ENCODE measurements at regions not wholly inside any gene's neighbourhood (a gene's known extent, or its start where the extent isn't known, plus 50 kb on each side); places are given as distances from the start of the nearest gene placed in this dataset.

DNA sequence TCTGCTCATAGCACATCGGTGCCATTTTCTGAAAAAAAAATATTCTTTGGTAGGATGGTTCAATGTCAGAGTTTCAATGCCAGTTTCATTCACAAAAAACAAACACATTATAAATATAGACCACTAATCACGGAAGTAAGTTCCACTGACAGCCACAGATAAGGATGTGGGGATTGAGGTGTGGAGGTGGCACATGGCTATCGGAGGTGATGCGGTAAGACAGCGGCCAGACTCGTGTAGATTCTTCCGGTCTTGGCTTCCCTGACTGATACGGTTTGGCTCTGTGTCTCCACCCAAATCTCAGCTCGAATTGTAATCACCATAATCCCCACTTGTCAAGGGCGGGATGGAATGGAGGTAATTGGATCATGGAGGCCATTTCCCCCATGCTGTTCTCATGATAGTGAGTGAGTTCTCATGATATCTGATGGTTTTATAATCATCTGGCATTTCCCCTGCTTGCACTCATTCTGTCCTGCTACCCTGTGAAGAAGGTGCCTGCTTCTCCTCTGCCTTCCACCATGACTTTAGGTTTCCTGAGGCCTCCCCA lies 693.4 kb downstream of the VRK1 start:
- H3K36me3 ChIP-seq (ENCODE audit: control insufficient read depth in 1 of 2, insufficient read depth in 2 of 2, low read length in 2 of 2): no peaks in the 10 kb centered on the region
- no peak overlapping the region for H3K4me3 ChIP-seq (ENCODE audit: low read depth in 1 of 2, low read length in 2 of 2)
- H3K27me3 ChIP-seq (ENCODE audit: low read depth, low read length): no peaks in the 10 kb centered on the region
- H3K4me1 ChIP-seq (ENCODE audit: control insufficient read depth in 1 of 2, insufficient read depth in 2 of 2, low read length in 2 of 2): no peaks in the 10 kb centered on the region
- no peak overlapping the region for H3K27ac ChIP-seq (ENCODE audit: low read length)
- H3K9me3 ChIP-seq (ENCODE audit: control insufficient read depth in 1 of 2, low read length in 2 of 2): peaks cover 0 to 4% of the 10 kb centered on the region in 2 donors

DNA sequence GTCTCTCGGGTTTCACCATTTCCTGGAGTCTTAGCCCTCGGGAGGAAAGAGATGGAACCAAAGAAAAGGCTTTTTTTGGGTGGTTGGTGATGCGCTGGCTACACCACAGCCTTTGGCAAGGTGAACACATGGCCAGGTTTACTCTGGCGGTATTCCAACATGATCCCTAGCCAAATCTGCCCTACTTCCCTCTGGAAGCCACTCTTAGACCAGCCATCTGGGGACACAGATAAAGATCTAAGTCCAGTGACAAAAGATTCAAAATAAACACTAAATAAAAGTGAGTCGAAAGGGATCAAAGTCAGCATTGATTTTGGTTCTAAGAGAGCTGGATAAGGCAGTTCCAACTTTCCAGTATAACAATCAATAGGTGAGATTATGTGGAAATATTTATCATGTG lies 694.5 kb downstream of the VRK1 start:
- H3K27me3 ChIP-seq (ENCODE audit: low read depth, low read length): no peaks in the 10 kb centered on the region
- peaks cover 0 to 4% of the 10 kb centered on the region in 2 donors for H3K9me3 ChIP-seq (ENCODE audit: control insufficient read depth in 1 of 2, low read length in 2 of 2)
- no peak overlapping the region for H3K4me3 ChIP-seq (ENCODE audit: low read depth in 1 of 2, low read length in 2 of 2)
- H3K36me3 ChIP-seq (ENCODE audit: control insufficient read depth in 1 of 2, insufficient read depth in 2 of 2, low read length in 2 of 2): no peaks in the 10 kb centered on the region
- H3K4me1 ChIP-seq (ENCODE audit: control insufficient read depth in 1 of 2, insufficient read depth in 2 of 2, low read length in 2 of 2): no peaks in the 10 kb centered on the region
- no peak overlapping the region for H3K27ac ChIP-seq (ENCODE audit: low read length)

DNA sequence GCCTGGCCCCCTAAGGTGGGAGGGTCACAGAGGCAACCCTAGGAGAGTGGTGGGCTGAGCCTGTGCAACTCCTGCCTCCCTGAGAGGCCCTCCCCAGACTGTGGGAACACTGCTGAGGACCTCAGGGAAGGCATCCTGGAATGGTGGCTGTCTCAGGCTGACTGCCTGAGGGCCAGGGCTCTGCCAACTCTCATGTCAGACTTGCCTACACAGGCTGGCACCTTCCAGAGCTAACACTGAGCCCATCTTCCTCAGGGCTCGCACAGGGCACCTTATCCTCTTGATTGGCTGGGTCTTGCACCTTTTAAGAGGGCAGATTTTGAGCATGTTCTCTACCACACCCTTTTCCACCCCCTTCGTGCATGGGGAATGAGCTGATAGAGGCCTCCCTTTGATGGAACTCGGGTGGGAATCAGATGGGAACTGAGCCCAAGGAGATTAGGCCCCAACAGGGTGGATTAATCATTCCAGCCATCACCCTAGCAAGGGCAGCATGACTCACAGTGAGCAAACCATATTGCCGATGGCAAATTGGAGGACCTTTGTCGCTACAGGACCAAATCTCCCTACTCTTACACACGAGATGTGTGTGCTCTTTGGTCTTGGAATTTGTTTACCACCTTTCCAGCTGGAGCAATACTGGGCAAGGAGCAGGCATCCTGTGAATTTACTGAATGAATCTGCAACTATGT lies 702.8 kb downstream of the VRK1 start:
- Histone ChIP-seq H3K9me3 (ENCODE audit: control insufficient read depth in 1 of 2, low read length in 2 of 2) (no peaks in the 10 kb centered on the region), H3K27ac (ENCODE audit: low read length) (no peak overlapping the region), H3K4me1 (ENCODE audit: control insufficient read depth in 1 of 2, insufficient read depth in 2 of 2, low read length in 2 of 2) (no peaks in the 10 kb centered on the region), H3K36me3 (ENCODE audit: control insufficient read depth in 1 of 2, insufficient read depth in 2 of 2, low read length in 2 of 2) (no peaks in the 10 kb centered on the region), H3K27me3 (ENCODE audit: low read depth, low read length) (no peaks in the 10 kb centered on the region), H3K4me3 (ENCODE audit: low read depth in 1 of 2, low read length in 2 of 2) (no peak overlapping the region)

DNA sequence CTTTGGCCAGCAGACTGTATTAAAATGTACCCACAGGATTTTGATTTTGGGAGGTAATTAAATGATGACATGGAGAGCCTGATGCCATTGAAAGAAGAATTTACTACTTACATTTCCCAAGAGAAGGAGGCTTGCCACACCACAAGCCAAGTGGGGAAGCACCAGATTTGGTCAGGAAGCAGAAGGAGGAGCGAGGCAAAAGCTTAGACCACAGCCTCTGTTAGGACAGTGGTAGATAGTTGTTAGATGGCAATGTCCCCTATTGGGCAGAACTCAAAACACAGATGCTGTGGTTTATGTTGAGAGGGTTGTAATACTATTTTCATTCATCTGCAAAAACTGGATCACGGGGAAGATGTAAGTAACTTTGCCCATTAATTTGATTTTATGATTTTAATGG lies 709.4 kb downstream of the VRK1 start:
- H3K4me3 ChIP-seq (ENCODE audit: low read depth in 1 of 2, low read length in 2 of 2): no peak overlapping the region
- no peaks in the 10 kb centered on the region for H3K27me3 ChIP-seq (ENCODE audit: low read depth, low read length)
- no peaks in the 10 kb centered on the region for H3K4me1 ChIP-seq (ENCODE audit: control insufficient read depth in 1 of 2, insufficient read depth in 2 of 2, low read length in 2 of 2)
- H3K27ac ChIP-seq (ENCODE audit: low read length): no peak overlapping the region
- no peaks in the 10 kb centered on the region for H3K9me3 ChIP-seq (ENCODE audit: control insufficient read depth in 1 of 2, low read length in 2 of 2)
- H3K36me3 ChIP-seq (ENCODE audit: control insufficient read depth in 1 of 2, insufficient read depth in 2 of 2, low read length in 2 of 2): no peaks in the 10 kb centered on the region

DNA sequence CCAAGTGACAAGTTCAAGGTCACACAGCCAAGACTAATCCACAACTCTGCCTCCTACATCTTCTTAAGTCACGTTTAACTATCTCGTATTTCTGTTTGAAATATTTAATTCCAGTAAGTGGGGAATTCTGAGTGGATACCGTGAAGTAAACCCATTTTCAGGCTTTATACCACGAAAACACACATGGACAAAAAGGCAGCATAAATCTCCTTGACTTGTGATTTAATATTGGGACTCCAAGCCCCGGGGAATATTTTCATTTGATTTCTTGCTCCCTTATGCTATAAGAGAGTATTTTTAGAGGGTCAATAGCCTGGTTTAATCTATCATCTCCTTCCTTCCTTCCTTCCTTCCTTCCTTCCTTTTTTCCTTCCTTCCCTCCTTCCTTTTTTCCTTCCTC lies 716.7 kb downstream of the VRK1 start:
- H3K4me1 ChIP-seq (ENCODE audit: control insufficient read depth in 1 of 2, insufficient read depth in 2 of 2, low read length in 2 of 2): no peaks in the 10 kb centered on the region
- H3K4me3 ChIP-seq (ENCODE audit: low read depth in 1 of 2, low read length in 2 of 2): no peak overlapping the region
- H3K36me3 ChIP-seq (ENCODE audit: control insufficient read depth in 1 of 2, insufficient read depth in 2 of 2, low read length in 2 of 2): no peaks in the 10 kb centered on the region
- no peak overlapping the region for H3K27ac ChIP-seq (ENCODE audit: low read length)
- H3K27me3 ChIP-seq (ENCODE audit: low read depth, low read length): no peaks in the 10 kb centered on the region
- peaks cover 0 to 4% of the 10 kb centered on the region in 2 donors for H3K9me3 ChIP-seq (ENCODE audit: control insufficient read depth in 1 of 2, low read length in 2 of 2)

DNA sequence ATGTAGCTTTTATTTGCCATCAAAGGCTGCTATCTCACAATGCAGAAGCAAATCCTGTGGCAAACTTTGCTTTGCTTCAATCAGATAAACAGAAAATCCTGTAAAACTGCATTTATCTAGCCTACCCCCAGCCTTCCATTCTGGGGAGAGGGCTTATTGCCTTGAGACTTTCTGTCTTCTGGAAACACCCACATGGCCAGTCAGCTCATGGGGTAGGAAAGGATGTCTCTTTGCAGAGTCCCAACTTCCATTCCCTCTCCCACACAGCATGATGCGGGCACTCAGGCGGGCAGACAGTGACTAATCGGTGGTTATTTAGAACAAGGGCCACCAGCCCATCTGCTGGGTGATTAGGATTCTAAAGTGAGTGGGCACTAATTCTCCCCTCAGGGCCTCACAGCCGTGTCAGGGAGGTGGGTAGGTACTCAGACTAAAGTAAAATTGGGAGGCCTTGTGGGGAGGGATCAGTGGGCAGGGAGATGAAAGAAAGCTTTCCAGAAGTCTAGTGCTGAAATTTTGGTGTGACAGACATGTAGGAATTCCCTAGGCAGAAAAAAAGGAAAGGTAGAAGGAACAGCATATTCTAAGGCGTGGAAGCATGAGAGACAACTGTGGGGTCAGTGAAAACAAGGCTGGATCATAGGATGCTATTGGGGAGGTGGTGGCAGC lies 720.5 kb downstream of the VRK1 start:
- Histone ChIP-seq H3K4me3 (ENCODE audit: low read depth in 1 of 2, low read length in 2 of 2) (no peak overlapping the region), H3K27ac (ENCODE audit: low read length) (no peak overlapping the region), H3K36me3 (ENCODE audit: control insufficient read depth in 1 of 2, insufficient read depth in 2 of 2, low read length in 2 of 2) (no peaks in the 10 kb centered on the region), H3K27me3 (ENCODE audit: low read depth, low read length) (no peaks in the 10 kb centered on the region), H3K4me1 (ENCODE audit: control insufficient read depth in 1 of 2, insufficient read depth in 2 of 2, low read length in 2 of 2) (no peaks in the 10 kb centered on the region), H3K9me3 (ENCODE audit: control insufficient read depth in 1 of 2, low read length in 2 of 2) (peaks cover 0 to 4% of the 10 kb centered on the region in 2 donors)

DNA sequence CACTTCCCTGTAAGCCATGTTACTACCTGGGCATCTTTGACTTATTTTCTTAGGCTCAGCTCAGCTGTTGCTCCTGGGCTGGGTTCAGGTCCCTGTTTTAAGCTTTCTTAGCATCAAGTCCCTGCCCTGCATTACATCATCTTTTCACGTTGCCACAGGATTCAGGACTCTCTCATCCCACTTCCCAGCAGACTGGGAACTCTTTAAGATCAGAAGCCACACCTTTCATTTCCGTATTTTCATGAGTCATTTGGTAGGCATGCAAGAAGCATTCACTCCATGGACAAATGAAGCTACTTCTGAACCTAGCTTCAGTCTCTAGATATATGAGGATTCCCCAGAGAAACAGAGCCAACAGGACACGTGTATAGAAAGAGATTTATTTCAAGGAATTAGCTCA lies 726.8 kb downstream of the VRK1 start:
- Histone ChIP-seq H3K4me3 (ENCODE audit: low read depth in 1 of 2, low read length in 2 of 2) (no peak overlapping the region), H3K27me3 (ENCODE audit: low read depth, low read length) (no peaks in the 10 kb centered on the region), H3K9me3 (ENCODE audit: control insufficient read depth in 1 of 2, low read length in 2 of 2) (no peaks in the 10 kb centered on the region), H3K27ac (ENCODE audit: low read length) (no peak overlapping the region), H3K4me1 (ENCODE audit: control insufficient read depth in 1 of 2, insufficient read depth in 2 of 2, low read length in 2 of 2) (no peaks in the 10 kb centered on the region), H3K36me3 (ENCODE audit: control insufficient read depth in 1 of 2, insufficient read depth in 2 of 2, low read length in 2 of 2) (no peaks in the 10 kb centered on the region)

DNA sequence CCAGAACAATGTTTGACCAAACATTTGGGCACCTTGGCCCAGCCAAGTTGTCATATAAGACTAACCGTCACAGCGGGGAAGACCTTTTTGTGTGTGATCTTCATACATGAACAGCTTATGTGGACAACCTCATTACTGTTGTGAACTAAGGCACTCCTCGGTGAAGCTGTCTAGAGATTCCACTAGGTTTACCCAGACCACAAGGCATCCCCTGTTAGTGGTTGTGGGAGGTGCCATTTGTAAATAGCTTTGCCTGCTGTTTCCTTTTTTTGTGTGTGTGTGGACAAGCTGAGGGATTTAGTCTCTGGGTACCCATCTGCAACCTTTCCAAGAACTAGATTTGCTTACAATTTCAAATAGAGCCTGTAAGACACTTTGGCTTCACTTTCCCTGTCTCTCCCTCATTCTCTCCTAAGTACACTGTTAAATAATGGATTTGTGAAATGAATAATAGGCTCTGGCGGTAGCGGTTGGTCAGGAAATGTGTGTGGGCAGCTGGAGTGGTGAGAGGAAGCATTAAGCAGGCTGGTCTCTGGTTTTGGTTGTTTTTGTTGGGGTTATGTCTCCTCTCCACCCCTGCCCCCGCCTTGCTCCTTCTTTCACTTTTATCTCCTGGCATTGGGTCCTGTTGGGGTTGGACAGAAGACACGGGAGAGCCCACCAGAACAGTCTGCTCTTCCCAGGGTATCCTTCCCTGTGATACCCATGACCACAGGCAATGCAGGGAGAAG lies 727.6 kb downstream of the VRK1 start:
- Histone ChIP-seq H3K4me1 (ENCODE audit: control insufficient read depth in 1 of 2, insufficient read depth in 2 of 2, low read length in 2 of 2) (no peaks in the 10 kb centered on the region), H3K27ac (ENCODE audit: low read length) (no peak overlapping the region), H3K36me3 (ENCODE audit: control insufficient read depth in 1 of 2, insufficient read depth in 2 of 2, low read length in 2 of 2) (no peaks in the 10 kb centered on the region)

DNA sequence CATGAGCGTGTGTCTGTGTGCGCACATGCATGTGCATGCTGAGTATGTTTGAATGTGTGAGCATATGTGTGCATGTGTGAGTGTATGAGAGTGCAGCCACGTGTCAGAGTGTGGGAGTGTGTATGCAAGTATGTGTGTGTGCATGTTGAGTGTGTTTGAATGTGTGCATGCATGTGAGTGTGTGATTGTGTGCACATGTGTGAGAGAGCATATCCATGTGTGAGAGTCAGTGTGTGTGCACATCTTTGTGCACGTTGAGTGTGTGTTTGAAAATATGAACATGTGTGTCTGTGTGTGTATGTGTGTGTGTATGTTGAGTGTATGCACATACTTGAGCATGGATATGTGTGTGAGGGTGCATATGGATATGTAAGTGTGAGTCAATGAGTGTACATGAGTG lies 730.8 kb downstream of the VRK1 start:
- Histone ChIP-seq H3K27me3 (ENCODE audit: low read depth, low read length) (no peaks in the 10 kb centered on the region), H3K36me3 (ENCODE audit: control insufficient read depth in 1 of 2, insufficient read depth in 2 of 2, low read length in 2 of 2) (no peaks in the 10 kb centered on the region), H3K4me1 (ENCODE audit: control insufficient read depth in 1 of 2, insufficient read depth in 2 of 2, low read length in 2 of 2) (no peaks in the 10 kb centered on the region), H3K4me3 (ENCODE audit: low read depth in 1 of 2, low read length in 2 of 2) (no peak overlapping the region), H3K27ac (ENCODE audit: low read length) (no peak overlapping the region), H3K9me3 (ENCODE audit: control insufficient read depth in 1 of 2, low read length in 2 of 2) (no peaks in the 10 kb centered on the region)

More for the DNA sequence above, 727.6 kb downstream of the VRK1 start:
- Histone ChIP-seq H3K4me3 (ENCODE audit: low read depth in 1 of 2, low read length in 2 of 2) (no peak overlapping the region), H3K27me3 (ENCODE audit: low read depth, low read length) (no peaks in the 10 kb centered on the region), H3K9me3 (ENCODE audit: control insufficient read depth in 1 of 2, low read length in 2 of 2) (no peaks in the 10 kb centered on the region)

DNA sequence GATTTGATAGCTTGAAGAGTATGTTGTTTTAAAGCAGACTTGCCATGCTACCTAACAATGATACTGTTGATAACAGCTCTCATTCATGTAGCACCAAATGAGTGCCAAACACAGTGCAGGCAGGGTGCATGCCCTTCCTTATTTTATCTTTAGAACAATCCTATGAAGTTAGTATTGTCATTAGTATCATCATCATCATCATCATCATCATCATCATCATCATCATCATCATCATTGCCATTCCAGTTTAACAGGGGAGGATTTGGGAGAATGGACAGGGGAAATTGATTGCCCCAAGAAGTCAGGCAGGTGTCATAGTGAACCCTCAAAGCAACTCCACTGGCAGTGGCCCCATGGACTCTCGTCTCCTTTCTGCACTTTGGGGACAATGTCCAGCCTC lies 734.9 kb downstream of the VRK1 start:
- no peaks in the 10 kb centered on the region for H3K27me3 ChIP-seq (ENCODE audit: low read depth, low read length)
- no peaks in the 10 kb centered on the region for H3K36me3 ChIP-seq (ENCODE audit: control insufficient read depth in 1 of 2, insufficient read depth in 2 of 2, low read length in 2 of 2)
- H3K27ac ChIP-seq (ENCODE audit: low read length): no peak overlapping the region
- no peaks in the 10 kb centered on the region for H3K4me1 ChIP-seq (ENCODE audit: control insufficient read depth in 1 of 2, insufficient read depth in 2 of 2, low read length in 2 of 2)
- H3K4me3 ChIP-seq (ENCODE audit: low read depth in 1 of 2, low read length in 2 of 2): no peak overlapping the region
- no peaks in the 10 kb centered on the region for H3K9me3 ChIP-seq (ENCODE audit: control insufficient read depth in 1 of 2, low read length in 2 of 2)

DNA sequence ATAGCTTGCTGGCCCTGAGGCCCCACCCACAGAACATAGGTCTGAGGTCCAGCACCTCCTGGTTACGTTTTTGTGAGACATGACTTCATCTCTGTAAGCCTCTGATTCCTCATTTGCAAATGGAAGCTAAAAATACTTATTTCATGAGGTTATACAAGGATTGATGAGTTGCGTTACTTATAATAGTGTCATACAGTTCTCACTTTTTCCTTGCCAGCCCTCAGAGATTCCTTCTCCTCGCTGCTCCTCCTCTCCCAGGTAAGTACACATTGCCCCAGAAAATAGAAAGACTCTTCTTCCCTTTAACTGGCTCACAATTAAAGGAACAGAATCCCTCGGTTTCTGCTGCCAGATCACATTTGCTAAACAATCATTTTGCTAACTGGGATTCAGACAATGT lies 739.2 kb downstream of the VRK1 start:
- Histone ChIP-seq H3K27me3 (ENCODE audit: low read depth, low read length) (no peaks in the 10 kb centered on the region), H3K36me3 (ENCODE audit: control insufficient read depth in 1 of 2, insufficient read depth in 2 of 2, low read length in 2 of 2) (no peaks in the 10 kb centered on the region), H3K9me3 (ENCODE audit: control insufficient read depth in 1 of 2, low read length in 2 of 2) (no peaks in the 10 kb centered on the region), H3K4me3 (ENCODE audit: low read depth in 1 of 2, low read length in 2 of 2) (no peak overlapping the region), H3K4me1 (ENCODE audit: control insufficient read depth in 1 of 2, insufficient read depth in 2 of 2, low read length in 2 of 2) (no peaks in the 10 kb centered on the region), H3K27ac (ENCODE audit: low read length) (no peak overlapping the region)

All from muscle layer of duodenum (tissue), 2 donors.